SH-SY5Y (cell line): ENCODE measurements at regions not wholly inside any gene's neighbourhood (a gene's known extent, or its start where the extent isn't known, plus 50 kb on each side); places are given as distances from the start of the nearest gene placed in this dataset.

Experiments
- GATA2 ChIP-seq: IDR thresholded peaks from 2 replicates; pipeline ENCODE4 v1.6.1; 2011; ENCODE audit warnings: mild to moderate bottlenecking, low read depth, low read length
- GATA3 ChIP-seq: IDR thresholded peaks from 2 replicates; pipeline ENCODE4 v1.6.1; 2011; ENCODE audit warnings: low read depth, mild to moderate bottlenecking, low read length, moderate library complexity

- TF ChIP-seq GATA2 (no peak), GATA3 (no peak)
These were observed 573.5 kb upstream of the LUZP2 start for GRCh38 chr11:23923357-23923756.
